HL-60/S4 treated with phorbol 12-myristate 13-acetate at 8.2 ng/mL for 4 days and 3 days (cell line): ENCODE measurements at regions not wholly inside any gene's neighbourhood (a gene's known extent, or its start where the extent isn't known, plus 50 kb on each side); places are given as distances from the start of the nearest gene placed in this dataset.

Source experiments
- in situ Hi-C: fragments of 300-500 bp; cut with MboI; formaldehyde crosslinking; loops from 2 replicates; pipeline ENCODE4 v1.15.0; 2022; ENCODE audit warnings: low sequenced_read_pairs

DNA sequence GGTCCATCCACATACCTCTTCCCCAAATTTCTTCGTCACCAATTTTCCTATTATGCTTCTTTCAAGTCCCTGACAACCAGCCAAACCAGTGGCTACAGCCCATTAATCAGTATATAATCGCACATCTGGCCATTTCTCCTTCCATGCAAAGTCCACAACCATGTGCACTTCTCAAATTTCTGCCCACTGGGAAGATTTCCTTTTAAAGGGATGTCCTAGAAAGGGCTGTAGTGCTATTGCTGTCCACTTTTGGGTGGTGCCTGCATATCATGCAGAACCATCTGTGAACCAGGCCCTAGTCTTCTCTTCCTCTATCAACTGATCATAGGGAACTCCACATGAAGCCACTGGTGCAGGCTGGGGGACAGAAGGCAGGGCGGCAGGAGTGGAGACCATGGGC lies 55.2 kb upstream of the MID1IP1 start:
- in situ Hi-C loops, result no loop called here

DNA sequence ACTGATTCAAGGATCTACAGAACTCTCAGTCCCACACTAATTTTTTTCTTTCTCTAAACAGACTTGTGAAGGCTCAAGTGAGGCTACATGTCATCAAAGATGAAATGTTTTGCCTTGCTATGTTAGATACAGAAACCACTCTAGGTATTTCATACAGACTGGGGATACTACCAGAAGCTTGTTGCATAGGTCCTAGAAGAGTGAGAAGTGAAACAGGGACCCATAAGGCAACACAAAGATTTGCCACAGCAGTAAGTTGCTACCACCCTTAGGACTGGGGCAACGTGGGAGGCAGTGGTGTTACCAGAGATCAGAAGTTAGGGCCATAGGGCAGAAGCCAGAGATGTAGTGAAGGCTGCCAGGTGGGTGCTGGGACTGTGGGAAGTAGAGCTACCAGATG lies 50.7 kb upstream of the MID1IP1 start:
- in situ Hi-C loops, result loop anchor here (25.0 kb wide), 1 partner anchor 387 kb away; no protein-coding TSS in a partner anchor
